ENCODE measurements at regions not wholly inside any gene's neighbourhood (a gene's known extent, or its start where the extent isn't known, plus 50 kb on each side); places are given as distances from the start of the nearest gene placed in this dataset.

GRCh38 chr14:104517426-104517825 is 62.1 kb upstream of the C14orf180 start:
- no peak for DNase-seq

DNA sequence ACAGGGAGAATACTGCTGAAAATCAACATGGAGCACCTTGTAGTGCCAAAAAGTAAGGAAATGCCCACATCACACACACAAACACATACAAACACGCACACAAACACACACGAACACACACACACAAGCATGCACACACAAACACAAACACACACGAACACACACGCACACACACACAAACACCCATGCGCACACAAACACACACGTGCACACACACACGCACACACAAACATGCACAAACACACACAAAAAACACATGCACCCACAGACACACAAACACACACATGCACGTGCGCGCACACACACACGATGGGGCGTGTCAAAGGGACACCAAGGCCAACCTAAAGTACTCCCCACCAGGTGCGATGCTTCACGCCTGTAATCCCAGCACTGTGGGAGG is 61.7 kb upstream of the C14orf180 start:
- no peak for DNase-seq

DNA sequence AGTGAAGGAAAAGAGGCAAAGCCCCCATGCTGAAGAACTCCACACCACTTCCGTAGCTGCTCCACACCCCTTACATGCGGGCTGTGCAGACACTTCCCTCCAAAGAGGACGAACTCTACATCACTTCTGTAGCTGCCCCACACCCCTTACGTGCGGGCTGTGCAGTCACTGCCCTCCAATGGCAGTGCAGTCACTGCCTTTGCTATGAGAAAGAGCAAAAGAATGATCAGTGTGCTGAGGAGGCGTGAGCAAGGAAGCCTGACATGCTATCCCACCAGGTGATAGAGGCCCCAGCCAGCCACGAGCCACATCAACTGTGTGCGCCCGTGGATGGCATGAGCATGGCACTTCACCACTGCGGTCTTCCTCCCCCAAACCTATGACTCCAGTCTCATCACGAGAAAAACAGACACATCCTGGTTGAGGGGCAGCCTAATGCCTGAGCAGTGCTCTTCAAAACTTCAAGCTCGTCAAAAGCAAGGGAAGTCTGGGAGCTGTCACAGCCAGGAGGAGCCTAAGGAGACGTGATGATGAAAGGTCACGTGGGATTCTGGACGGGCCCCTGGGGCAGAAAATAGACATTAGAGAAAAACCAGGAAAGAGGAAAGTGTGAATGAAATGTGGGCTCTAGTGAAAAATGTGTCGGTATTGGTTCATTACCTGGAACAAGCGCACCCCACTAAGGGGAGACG is 60.8 kb upstream of the C14orf180 start:
- no peak for DNase-seq

DNA sequence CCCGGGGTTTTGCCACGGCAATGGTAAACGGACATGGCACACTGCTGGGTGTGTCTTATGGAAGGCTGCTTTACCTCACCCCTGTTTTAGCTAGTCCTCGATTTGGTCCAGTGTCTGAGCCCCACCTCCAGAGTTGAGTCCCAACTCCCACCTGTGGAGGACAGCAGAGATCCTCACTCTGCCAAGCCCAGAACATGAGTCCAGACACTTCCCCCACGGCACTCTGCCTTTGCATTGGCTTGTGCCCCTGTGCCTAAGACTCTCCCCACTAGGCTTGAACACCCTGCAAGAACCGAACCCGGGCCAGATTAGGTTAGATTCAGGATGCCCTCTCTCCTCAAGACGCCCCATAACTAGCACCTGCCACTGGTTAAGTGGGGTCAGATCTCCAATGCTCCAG is 59.8 kb upstream of the C14orf180 start:
- DNase-seq = no peak

- no peak for DNase-seq
These were observed 58.7 kb upstream of the C14orf180 start for GRCh38 chr14:104520620-104521410.

- DNase-seq = no peak
These were observed 57.5 kb upstream of the C14orf180 start for GRCh38 chr14:104521816-104522745.

DNA sequence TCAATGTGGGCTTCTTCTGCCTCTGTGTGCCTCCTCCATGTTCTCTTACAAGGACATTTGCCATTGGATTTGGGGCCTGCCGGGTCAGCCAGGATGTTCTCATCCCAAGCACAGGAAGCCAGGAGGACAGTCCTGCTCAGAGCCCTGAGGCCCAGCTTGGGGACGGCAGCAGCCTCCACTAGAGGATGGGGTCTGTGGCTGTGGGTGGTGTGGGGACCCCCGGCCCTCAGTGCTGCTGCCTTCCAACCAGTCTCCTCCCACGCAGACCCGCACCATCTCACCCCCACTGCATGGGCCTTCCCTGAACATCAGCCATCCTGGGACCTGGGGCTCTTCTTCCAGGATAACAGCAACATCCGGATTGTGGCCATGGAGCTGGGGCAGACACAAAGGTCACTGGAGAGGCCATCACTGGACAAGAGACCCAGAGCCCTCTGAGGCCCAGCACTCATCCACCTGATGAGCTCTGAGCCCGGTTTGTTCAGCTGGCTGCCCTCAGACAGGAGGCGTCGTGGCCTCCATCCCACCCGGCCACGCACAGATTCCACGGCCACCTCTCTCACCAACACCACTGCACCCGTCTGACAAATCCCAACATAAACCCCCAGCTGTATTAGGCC is 56.5 kb upstream of the C14orf180 start:
- DNase-seq = no peak

- DNase-seq = no peak
These were observed 56.0 kb upstream of the C14orf180 start for GRCh38 chr14:104523546-104523935.

DNA sequence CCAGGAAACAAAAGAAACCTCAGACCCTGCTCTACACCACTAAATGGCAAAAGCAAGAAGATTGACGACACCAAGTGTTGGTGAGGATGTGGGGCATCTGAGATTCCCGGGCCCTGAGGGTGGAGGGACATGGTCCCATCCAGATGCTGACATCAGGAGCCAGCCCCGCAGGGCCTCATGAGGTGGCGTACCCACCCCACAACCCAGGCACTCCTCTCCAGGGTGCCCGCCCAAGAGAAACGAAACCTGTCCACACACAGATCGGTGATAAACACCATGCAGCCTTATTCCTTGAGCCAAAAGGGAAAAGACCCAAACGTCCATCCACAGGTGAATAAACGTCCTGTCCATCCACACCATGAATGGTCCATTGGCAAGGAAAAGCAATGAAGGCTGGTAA is 54.8 kb upstream of the C14orf180 start:
- no peak for DNase-seq

DNA sequence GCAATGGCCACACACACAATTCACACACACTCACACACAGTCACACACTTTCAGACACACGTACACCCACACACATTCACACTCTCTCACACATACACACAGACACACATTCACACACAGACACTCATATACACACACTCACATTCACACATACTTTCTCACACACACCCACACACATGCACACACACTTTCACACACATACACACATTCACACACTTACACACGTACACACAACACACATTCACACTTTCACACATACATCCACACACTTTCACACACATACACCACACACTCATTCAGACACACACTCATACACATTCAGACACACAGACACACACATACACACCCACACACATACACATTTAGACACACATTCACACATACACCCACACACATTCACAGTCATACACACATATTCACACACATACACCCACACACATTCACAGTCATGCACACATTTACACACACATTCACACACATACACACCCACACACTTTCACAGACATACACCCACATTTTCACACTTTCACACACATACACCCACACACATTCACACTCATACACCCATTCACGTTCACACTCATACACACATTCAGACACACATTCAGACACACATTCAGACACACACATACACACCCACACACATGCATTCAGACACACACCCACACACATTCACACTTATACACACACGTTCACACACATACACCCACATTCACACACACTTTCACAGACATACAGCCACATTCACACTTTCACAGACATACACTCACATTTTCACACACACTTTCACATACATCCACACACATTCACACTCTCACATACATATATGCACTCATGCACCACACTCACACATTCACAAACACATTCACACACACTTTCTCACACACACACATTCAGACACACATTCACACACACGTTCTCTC is 52.6 kb upstream of the C14orf180 start:
- DNase-seq = no peak

DNA sequence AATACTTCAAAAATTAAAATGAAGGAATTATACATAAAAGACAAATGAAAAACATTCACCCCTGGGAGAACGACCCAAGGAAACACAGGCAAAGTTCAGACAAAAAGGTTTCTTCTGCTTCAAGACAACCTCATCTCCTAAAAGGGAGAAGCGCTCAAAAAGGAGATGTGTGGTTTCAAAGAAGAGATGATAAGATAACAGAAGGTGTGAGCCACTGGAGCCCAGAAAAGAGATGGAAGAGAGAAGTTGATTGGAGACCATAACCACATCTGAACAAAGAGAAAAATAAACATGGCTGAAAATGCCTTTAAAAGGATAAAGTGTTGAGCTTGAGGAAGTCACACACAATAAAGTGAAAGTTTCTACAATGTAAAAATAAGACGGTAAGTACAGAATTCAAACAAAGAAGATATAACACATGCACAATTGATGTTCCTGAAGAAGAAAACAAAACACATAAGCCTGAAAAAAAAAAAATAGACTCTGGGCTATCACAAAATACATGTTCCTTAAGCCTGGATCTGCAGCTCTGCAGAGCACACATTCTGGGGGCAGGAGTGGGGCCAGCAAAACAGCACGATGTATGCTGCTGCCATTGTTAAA is 51.6 kb upstream of the C14orf180 start:
- no peak for DNase-seq

GRCh38 chr14:104528496-104528895 is 51.1 kb upstream of the C14orf180 start:
- DNase-seq = no peak

Data from fibroblast of skin of back (primary cell).